Suppressor macrophage treated with lipopolysaccharide for 4 hours (primary cell): ENCODE measurements at regions not wholly inside any gene's neighbourhood (a gene's known extent, or its start where the extent isn't known, plus 50 kb on each side); places are given as distances from the start of the nearest gene placed in this dataset.
"Not testable (repeated sequence)": the region's sequence is repeated elsewhere in the genome, so short reads cannot be mapped to it uniquely, and the experiment has no call there.

Experiments used
- DNase-seq: peaks from one replicate; pipeline ENCODE4 v3.0.0-alpha.2; 2020

GRCh38 chr13:61136093-61136492, 279.6 kb downstream of the PCDH20 start:
- DNase-seq: no peak

GRCh38 chr13:61135583-61135982, 280.1 kb downstream of the PCDH20 start:
- DNase-seq: no peak

- no peak for DNase-seq
Observed at GRCh38 chr13:61128850-61129645, 286.6 kb downstream of the PCDH20 start.

- no peak for DNase-seq
Observed at GRCh38 chr13:61123538-61124289, 291.9 kb downstream of the PCDH20 start.

GRCh38 chr13:61113140-61113658, 302.4 kb downstream of the PCDH20 start:
- DNase-seq: no peak

- no peak for DNase-seq
Observed at GRCh38 chr13:61111529-61111928, 304.1 kb downstream of the PCDH20 start.

GRCh38 chr13:61110732-61111131, 304.9 kb downstream of the PCDH20 start:
- DNase-seq: no peak

GRCh38 chr13:61109741-61110140, 305.9 kb downstream of the PCDH20 start:
- no peak for DNase-seq

GRCh38 chr13:61107989-61108388, 307.7 kb downstream of the PCDH20 start:
- no peak for DNase-seq

GRCh38 chr13:61095885-61096284, 319.8 kb downstream of the PCDH20 start:
- no peak for DNase-seq

- no peak for DNase-seq
Observed at GRCh38 chr13:61094865-61095264, 320.8 kb downstream of the PCDH20 start.

- DNase-seq: not testable (repeated sequence)
Observed at GRCh38 chr13:61089894-61090293, 325.8 kb downstream of the PCDH20 start.

- no peak for DNase-seq
Observed at GRCh38 chr13:61086087-61086486, 329.6 kb downstream of the PCDH20 start.

GRCh38 chr13:61084988-61085387, 330.7 kb downstream of the PCDH20 start:
- DNase-seq: no peak

- DNase-seq: no peak
Observed at GRCh38 chr13:61078976-61079770, 336.5 kb downstream of the PCDH20 start.

- no peak for DNase-seq
Observed at GRCh38 chr13:61052175-61052574, 363.5 kb downstream of the PCDH20 start.

- no peak for DNase-seq
Observed at GRCh38 chr13:61045251-61045650, 370.4 kb downstream of the PCDH20 start.

- no peak for DNase-seq
Observed at GRCh38 chr13:61040181-61040580, 375.5 kb downstream of the PCDH20 start.

GRCh38 chr13:61039302-61039701, 376.3 kb downstream of the PCDH20 start:
- DNase-seq: no peak

- DNase-seq: no peak
Observed at GRCh38 chr13:61036715-61037114, 378.9 kb downstream of the PCDH20 start.

- no peak for DNase-seq
Observed at GRCh38 chr13:61030445-61030844, 385.2 kb downstream of the PCDH20 start.

- no peak for DNase-seq
Observed at GRCh38 chr13:61029064-61029463, 386.6 kb downstream of the PCDH20 start.

- DNase-seq: no peak
Observed at GRCh38 chr13:61024046-61024445, 391.6 kb downstream of the PCDH20 start.
